ENCODE measurements at regions not wholly inside any gene's neighbourhood (a gene's known extent, or its start where the extent isn't known, plus 50 kb on each side); places are given as distances from the start of the nearest gene placed in this dataset.

DNA sequence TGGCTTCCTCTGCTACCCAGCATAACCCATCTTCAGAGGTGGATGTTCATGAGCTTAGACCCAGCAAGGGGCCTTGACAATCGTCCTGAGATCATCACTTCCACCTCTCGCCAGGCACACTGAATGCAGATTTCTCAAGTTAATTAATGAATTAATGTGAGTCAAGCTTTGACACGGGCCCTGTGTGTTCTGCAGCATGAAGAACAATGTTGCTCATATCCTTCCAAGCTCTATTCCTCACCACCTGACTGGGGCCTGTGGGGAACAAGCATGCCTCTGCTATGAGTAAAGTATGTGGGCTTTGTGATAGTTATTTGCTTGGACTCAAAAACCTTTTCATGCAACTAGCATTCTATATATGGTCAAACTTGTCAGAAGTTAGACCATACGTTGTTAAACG lies 122.0 kb downstream of the SEC16B start:
- no peak for DNase-seq (ENCODE audit: low spot score)

DNA sequence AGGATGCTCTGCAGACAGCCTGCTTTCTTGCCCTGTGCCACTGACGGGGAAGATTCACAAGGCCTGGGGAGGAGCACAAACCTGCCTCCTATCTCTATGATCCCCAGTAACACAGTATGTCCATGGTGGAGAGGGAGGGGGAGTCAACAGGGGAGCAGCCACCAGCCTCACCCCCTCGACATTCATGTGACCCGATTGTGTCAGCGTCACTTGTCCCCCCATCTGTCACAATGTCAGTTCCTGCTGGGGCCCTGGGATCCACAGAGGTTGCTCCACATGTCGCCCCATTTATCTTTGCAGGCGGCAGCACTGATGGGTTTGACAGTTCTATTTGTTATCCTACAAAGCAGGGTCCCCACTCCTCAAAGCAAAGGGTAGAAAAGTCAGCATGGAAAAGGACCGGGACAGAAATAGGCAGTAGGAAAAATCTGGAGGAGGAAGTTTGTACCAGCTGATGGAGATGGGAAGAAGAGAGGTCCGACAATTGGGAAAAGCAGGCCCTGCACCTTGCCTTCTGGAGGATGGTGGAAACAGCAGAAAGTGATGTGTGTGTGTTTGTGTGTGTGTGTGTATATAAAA lies 130.9 kb downstream of the SEC16B start:
- DNase-seq (ENCODE audit: low spot score): no peak

DNA sequence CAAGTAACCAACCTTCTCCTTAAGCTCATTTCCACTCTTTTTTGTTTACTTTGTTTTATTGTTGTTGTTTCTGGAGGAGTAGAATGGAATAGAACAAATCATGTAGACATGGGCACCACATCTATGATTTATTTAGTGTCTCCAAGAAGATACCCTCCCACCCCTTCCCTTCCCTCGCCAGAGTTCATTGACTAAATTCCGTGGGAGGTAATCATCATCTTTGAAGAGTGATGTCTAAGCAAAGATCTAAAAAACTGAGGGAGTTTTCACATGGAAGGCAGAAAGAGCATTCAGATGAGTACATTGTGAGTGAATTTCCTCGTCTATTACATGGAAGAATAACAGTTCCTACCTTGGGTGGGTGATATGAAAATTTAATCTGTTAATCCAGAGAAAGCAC lies 136.2 kb downstream of the SEC16B start:
- no peak for DNase-seq (ENCODE audit: low spot score)

DNA sequence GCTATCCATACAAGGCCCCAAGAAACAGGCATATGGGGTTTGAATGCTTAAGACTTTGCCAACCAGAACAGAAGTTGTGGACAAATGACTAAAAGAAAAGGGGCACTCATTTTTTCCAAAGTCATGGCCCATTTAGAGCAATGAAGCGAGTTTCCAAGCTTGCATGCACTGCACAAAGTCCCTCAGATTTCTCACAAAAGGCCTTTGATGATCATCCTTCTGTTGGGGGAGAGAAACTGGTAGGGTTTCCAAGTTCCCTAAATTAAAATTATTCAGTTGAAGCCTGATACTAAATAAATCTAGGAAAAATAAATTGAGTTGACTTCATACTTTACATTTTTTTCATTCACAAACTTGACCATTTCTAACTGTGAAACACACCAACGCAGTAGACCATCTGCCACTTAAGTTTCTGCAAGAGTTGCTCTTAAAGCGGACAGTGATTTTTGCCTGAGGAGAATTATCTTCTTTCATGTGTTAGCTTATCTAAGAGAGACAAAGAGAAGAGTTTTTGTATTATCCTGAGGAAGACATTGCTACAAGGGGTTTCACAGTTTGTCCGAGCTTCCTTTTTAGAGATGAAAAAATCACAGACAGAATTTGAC lies 139.2 kb downstream of the SEC16B start:
- DNase-seq (ENCODE audit: low spot score): peak; percentile 43

DNA sequence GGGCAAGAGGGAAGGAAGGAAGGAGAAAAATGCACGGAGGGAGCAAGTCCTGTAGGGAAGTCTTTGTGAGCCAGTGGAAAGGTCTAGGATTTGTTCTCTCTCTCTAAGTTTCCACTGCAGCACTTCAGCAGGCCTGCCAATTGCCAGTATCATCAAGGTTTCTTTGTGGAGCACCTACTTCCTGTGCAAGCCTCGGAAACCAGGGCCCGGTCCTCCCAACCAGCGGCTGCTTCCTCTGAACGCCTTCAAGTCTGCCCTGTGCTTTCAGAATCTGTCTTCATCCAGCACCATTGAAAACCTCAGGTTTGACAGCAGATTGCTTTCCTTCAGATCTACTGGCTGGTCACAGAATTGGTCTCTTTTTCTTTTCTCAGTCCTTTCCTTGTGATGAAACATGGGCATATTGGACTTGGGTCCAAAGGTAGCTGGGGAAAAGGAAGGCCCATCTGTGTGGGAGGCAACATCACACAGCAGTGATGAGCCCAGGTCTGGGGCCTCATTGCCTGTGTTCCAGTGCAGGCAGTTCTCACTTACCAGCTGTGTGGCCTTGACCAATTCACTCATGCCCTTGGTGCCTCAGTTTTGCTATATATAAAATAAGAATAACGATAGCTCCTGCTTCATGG lies 144.5 kb downstream of the SEC16B start:
- DNase-seq (ENCODE audit: low spot score): no peak

DNA sequence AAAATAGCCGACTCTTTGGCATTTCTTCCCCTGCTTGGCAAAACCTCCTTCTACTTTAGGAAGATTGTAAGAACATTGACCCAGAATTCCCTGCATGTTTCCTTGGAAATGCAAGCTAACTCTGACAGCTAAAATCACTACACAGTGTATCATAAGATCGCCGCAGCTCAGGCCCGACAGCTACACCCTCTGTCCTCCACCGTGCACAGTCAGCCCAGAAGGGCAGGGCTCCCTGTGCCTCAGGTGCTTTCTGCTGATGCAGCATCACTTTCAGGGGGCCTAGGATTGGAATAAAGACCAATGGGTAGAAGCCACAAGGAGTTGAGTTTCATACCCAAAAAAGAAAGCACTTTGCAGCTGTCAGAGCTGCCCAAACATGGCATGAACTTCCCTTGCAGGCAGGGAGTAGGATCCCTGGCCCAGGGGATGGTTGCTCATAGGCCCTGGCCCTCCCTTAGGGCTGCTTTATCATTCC lies 145.3 kb downstream of the SEC16B start:
- DNase-seq (ENCODE audit: low spot score): no peak

DNA sequence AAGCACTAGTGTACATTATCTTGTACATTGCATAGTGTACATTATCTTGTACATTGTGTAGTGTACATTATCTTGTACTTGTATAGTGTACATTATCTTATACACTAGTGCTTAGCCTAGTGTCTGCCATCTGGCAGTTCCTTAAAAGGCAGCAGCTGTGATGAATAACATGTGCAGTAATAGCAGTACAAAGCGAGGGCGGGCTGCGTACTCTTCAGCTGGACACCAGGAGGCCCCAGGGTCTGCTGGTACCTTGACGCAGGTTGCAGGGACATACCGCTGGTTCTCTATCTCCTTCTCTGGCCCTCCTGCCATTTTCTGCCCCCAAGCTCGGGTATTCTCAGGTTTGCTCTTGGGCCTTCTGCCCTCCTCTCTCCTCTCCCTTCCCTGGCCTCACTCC lies 149.6 kb downstream of the SEC16B start:
- no peak for DNase-seq (ENCODE audit: low spot score)

DNA sequence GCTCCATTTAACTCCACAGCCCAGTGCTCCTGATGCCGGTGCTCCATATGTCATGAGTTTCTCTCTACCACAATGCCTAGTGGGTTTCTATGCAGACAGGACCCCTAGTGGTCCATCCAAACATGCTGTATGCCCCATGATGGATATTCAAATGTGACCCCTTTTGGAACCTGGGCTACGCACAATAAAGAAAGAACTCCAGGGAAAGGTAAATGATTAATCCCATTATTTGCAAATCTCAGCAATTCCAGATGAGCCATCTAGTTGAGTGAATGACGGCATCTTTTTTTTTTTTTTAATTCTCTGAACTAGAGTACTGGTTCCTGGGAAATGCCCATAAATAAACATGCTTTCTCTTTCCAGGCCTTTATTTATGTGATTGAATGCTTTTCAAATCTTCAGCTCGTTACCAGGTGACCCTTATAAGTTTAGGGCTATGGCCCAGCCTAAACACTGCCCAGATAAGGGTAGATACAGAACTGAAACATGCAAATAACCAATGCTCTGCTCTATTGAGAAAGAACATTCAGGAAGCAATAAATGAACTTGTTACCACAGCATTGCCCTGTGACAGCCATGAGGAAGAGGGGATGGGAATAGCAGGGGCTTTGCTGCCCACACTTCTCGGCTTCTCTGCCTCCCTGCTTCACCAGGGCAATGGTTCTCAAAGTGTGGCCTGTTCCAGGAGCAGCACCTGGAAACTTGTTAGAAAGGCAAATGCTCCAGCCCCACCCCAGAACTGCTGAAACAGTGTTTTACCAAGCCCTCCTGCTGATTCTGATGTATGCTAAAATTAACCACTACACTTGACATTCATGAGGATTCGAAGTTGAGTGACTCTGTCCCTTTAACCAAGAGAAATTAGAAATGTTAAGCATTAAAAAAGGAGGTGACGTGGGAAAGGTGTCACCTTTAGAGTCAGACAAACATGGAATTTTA lies 151.7 kb downstream of the SEC16B start:
- DNase-seq (ENCODE audit: low spot score): no peak

DNA sequence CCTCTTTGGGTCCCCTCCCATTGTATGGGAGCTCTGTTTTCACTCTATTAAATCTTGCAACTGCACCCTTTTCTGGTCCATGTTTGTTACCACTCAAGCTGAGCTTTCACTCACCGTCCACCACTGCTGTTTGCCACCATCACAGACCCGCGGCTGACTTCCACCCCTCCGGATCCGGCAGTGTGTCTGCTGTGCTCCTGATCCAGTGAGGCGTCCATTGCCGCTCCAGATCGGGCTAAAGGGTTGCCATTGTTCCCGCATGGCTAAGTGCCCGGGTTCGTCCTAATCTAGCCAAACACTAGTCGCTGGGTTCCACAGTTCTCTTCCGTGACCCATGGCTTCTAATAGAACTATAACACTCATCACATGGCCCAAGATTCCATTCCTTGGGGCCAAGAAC lies 157.2 kb downstream of the SEC16B start:
- no peak for DNase-seq (ENCODE audit: low spot score)

DNA sequence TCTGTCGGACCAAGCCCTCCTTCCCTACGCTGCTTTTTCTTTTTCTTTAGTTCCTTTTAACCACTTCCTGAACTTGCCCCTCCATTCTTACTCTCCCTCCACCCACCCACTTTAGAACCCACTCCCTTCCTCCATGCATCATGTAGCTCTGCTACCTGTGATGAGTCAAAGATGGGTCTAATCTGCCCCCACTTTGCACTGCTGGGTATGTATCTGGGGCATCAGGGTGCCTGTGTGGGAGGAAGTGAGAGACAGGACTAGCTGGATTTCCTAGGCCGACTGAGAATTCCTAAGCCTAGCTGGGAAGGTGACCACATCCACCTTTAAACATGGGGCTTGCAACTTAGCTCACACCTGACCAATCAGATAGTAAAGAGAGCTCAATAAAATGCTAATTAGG lies 157.7 kb downstream of the SEC16B start:
- DNase-seq (ENCODE audit: low spot score): no peak

DNA sequence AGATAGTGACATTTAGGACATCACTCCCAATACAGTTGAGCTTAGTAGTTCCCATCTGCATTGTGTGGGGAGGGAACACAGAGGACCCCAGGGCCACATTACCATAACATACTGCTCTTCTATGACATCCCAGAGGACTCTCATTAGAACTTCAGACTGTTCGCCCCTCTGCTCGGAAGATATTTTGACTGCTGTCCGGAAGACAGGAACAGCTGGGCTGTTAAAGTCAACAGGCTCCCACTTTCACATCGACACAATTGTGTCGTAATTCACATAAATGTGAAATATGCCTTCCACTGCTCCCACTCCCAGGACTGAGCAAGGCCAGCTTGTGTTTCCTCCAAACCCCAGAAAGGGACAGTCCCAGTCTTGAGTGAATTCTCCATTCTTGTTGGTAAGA lies 158.4 kb downstream of the SEC16B start:
- DNase-seq (ENCODE audit: low spot score): no peak

DNA sequence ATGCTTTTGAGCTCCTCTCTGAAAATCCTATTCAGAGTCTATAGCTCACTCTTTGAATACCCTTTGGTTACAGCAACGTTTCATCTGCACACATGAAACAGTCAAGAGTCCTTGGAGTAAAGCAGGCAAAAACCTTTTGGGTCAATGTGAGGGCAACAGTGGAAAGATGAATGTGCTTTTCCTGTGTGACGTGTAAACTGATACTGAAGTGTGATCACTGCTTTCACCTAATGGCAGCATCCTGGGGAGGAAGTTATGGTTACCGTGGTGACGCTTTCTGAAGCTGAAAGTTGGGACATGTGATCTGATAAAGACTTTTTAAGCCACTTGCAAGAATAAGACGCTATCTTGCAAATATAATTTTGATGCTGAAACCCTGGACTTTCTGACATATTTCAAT lies 160.0 kb downstream of the SEC16B start:
- no peak for DNase-seq (ENCODE audit: low spot score)

DNA sequence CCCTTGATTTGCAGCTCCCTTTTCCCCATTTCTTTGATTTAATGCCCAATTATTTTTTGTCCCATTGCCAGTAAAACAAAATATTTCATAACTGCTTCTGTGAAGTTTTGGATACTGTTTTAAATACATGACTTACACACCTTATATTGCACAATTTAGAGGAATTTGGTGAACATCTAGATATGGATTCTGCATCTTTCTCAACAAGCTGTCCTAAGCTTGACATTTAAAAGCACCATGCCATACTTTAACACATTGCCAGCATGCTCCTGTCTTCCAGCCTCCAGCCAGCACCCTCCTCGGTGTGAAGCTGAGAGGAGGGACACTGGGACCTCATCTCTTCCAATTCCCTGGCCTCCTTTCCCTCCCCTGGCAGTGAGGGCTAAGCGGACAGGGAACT lies 167.6 kb downstream of the SEC16B start:
- no peak for DNase-seq (ENCODE audit: low spot score)

DNA sequence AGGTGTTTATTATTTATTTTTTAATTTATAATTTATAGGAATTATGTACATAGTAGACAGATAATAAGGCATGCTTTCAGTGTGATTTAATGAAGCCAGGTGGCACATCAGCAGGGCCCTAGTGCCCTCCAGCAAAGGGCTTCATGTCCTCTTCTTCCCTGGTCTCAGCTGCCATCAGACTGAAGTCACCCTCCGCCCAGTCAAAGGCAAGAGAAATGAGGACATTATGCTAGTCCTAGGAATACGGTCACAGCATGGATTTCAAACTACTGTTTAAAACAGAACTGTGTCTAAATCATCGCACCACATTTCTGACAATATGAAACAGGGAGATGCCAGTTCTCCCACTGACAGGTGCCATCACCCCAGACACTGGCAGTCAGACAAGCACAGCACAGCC lies 168.1 kb downstream of the SEC16B start:
- no peak for DNase-seq (ENCODE audit: low spot score)

DNA sequence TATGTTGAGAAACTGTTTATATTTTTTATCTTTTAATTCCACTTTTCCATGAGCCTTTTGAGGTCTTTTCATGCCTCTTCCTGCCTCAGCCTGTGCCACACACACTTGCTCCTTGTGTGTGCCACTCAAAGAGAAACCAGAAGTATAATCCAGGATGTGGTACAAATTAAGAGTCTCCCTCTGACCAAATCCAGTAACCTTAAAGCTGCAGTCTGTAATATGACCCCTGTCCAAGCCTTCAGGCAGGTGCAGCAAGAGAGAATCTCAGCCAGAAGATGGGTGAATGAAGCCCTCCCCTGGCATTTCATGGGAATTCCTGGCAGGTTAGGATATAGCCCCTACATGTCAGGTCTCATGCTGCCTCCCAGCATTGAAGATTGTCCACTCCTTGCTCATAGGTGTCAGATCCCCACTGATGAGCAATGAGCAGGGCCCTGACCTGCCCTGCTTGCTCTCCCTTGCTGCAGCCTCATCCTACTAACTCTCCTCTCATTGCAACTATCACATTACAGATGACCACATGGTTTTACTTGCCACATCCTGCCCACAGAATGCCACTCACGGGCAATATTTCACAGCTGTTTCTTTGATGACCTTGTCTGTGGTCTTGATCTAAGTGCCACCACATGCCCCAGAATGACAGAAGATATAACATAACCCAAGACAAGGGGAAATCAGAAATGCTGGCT lies 169.3 kb downstream of the SEC16B start:
- no peak for DNase-seq (ENCODE audit: low spot score)

DNA sequence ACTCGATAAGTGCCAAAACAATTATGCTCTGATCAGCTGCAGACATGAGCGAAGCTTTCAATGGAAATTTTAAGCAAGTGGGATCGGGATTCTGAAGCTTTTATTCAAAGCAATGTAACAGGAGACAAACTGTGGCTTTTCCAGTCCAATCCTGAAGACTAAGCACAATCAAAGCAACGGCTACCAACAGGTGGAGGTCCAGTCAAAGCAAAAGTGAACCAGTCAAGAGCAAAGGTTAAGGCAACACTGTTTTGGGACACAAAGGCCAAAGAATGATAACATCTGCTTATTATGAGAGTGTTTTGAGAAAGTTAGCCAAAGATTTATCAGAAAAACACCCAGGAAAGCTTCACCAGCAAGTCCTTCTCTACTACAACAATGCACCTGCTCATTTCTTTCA lies 170.1 kb downstream of the SEC16B start:
- no peak for DNase-seq (ENCODE audit: low spot score)

DNA sequence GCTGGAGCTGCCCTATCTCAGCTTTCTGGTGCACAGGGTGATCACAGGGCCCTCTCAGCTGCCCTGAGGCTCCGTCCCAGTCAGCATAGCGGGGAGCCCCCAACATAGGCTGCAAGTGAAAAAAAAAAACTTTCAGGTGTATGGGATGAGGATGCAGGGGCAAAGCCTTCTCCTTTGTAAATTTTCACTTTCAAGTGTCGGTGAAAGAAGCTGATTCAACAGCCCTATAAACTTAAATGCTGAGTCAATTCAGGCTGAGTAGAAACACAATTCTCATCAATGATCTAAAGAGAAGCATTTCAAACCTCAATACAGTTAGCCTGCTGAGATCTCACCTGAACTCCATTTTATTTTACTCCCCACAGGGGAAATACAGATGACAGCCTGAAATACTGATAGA lies 171.2 kb downstream of the SEC16B start:
- DNase-seq (ENCODE audit: low spot score): no peak

DNA sequence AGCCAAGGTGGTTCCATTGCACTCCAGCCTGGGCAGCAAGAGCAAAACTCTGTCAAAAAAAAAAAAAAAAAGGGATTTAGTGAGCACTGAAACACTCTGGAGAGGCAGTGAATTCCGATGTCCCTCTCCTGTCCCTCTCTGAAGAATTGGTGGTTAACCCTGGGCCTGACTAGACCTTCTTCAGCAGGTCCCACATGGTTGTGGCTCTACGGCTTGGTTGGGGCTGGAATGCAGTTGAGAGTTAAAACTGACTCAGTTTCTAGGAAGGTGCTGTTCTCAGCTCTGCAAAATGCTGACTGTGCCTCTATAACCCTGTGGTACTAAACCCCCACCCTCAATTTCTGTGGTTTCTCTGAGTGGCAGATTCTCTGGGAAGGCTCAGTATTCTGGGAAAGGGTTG lies 173.3 kb downstream of the SEC16B start:
- no peak for DNase-seq (ENCODE audit: low spot score)

DNA sequence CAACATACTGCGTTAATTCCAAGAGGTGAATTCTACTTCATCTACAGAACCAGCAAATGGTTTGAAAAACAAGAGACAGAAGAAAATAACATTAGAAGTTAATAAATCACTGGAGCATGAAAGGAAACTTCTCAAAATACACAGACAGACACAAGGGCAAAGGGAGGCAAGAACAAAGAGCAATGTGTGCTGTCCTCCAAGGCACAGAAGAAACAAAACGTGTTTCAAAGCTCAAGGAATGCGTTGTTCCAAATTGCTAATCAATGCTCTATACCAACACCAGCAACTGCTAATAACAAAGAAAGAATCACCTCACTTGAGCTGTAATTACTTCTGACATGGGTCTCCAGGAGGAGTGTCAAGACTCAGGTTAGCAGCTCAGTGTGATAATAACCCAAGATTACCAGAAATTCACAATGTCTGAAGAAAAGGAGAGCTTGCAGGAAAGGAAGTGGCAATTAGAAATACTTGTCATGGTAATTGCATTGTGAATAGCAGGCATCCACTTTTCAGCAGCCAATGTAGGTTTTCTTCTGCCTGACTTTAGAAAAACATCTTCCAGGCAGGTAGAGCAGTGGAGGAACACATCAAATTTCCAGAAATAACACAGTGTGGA lies 175.4 kb downstream of the SEC16B start:
- no peak for DNase-seq (ENCODE audit: low spot score)

DNA sequence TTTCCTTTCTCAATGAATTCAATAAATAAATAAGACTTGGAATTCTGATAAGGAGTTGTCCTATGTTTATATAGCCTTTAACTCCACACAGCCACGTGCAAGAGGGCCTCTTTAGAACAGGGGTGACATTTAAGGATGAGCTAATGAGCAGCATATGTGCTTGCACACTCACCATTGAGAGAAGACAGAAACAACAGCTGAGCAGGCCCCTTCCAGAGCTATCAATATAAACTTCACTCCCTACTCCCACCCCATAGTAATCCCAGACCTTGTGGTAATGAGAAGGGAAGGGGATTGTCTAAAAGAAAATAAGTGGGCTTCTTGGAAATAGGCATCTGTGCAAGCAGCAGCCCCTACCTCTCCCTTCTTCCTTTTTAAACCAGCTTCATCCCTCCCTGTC lies 176.0 kb downstream of the SEC16B start:
- no peak for DNase-seq (ENCODE audit: low spot score)

DNA sequence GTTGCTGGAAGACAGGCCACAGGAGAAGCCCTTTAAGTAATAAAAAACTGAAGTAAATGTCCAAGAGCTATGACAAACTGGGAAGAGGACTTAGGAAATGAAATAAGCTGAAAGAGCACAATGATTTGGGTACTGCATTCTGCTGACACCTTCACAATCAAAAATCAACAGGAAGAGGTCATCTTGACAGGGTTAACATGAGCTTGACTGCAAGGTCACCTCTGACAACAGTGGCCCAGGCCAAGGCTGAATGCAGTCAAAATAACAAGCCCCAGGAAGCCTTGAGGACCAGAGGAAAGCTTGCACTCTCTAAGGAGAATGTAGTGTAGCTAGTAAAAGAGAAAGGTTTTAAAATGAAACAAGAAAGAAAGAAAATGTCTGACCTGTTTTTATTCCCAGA lies 179.3 kb downstream of the SEC16B start:
- DNase-seq (ENCODE audit: low spot score): no peak

DNA sequence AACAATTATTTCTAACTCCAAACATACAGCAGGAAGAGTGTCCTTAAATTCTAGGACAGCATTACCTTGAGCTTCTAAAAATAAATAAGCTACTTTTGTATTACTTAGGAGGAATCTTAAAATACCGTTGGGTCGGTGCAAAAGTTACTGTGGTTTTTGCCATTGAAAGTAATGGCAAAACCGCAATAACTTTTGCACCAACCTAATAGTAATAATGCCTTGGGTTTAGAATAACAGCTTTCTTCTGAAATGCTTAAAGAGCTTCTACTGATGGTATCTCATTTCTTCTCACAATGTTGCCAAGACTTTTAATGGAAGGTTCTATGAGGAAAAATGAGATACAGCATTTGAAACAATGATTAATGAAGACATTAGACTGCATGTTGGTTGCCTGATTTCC lies 179.9 kb downstream of the SEC16B start:
- DNase-seq (ENCODE audit: low spot score): no peak
